ENCODE measurements at regions not wholly inside any gene's neighbourhood (a gene's known extent, or its start where the extent isn't known, plus 50 kb on each side); places are given as distances from the start of the nearest gene placed in this dataset.

DNA sequence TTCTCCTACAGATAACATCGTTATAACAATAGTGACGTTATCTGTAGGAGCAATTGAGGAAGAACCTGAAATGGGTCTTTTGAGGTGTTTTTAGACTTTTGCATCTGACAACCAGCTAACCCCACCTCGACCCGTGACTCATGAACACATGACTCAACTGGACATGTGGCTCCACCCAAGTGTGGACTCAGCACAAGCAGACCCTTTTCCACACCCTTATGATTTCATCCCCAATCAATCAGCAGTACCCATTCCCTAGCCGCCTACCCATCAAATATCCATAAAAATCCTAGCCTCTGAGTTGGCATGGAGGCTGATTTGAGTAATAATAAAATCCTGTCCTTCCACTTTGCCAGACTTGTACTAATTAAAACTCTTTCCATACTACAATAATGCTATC is 255.4 kb downstream of the ARPP21 start:
- no peak overlapping the region for H3K9ac ChIP-seq (ENCODE audit: insufficient read depth in 1 of 2, low read length in 2 of 2)
- ATAC-seq (ENCODE audit: insufficient read depth, low FRiP score) (no peak), DNase-seq (no peak)
- TF ChIP-seq, protein P1, sequence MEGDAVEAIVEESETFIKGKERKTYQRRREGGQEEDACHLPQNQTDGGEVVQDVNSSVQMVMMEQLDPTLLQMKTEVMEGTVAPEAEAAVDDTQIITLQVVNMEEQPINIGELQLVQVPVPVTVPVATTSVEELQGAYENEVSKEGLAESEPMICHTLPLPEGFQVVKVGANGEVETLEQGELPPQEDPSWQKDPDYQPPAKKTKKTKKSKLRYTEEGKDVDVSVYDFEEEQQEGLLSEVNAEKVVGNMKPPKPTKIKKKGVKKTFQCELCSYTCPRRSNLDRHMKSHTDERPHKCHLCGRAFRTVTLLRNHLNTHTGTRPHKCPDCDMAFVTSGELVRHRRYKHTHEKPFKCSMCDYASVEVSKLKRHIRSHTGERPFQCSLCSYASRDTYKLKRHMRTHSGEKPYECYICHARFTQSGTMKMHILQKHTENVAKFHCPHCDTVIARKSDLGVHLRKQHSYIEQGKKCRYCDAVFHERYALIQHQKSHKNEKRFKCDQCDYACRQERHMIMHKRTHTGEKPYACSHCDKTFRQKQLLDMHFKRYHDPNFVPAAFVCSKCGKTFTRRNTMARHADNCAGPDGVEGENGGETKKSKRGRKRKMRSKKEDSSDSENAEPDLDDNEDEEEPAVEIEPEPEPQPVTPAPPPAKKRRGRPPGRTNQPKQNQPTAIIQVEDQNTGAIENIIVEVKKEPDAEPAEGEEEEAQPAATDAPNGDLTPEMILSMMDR (IDR thresholded peaks at IDR 0.05; ENCODE audit: control extremely low read depth, extremely low read depth), result no peak
- WGBS, 2 donors, result 88 to 90% methylated on average over 5 of the region's 5 CpGs
- no peaks in the 10 kb centered on the region for H3K27me3 ChIP-seq (ENCODE audit: control insufficient read depth in 3 of 3, insufficient read depth in 3 of 3, low read length in 2 of 3)
- no peaks in the 10 kb centered on the region for H3K9me3 ChIP-seq (ENCODE audit: control insufficient read depth in 4 of 4, insufficient read depth in 3 of 4, low read length in 3 of 4)
- H3K4me3 ChIP-seq, result no peak overlapping the region
- H3K27ac ChIP-seq (ENCODE audit: low read depth in 1 of 2, low read length in 1 of 2), result no peak overlapping the region
- no peaks in the 10 kb centered on the region for H3K4me1 ChIP-seq (ENCODE audit: control insufficient read depth in 5 of 5, insufficient read depth in 5 of 5, low read length in 5 of 5)
- no peaks in the 10 kb centered on the region for H3K36me3 ChIP-seq (ENCODE audit: control insufficient read depth in 4 of 4, insufficient read depth in 4 of 4, low read length in 4 of 4)

DNA sequence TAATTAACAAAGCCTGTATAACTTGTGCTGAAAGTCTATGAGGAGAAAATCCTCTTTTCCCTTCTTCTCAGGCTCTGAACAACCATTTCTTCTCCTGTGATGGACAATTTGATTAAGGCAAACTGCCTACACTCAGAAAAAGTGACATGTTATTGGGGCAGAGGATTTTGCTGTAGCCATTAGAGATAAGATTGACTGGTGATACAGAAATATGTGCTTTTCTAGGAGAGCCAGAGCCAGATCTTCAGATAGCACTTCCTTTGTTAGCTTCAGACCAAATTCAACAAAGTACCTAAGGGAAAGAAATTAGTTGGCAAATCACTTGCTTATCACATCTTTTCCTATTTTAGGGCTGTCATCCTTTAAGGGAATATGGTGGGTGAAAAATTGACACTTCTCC is 259.9 kb downstream of the ARPP21 start:
- Histone ChIP-seq H3K9ac (ENCODE audit: insufficient read depth in 1 of 2, low read length in 2 of 2) (no peak overlapping the region), H3K9me3 (ENCODE audit: control insufficient read depth in 4 of 4, insufficient read depth in 3 of 4, low read length in 3 of 4) (no peaks in the 10 kb centered on the region), H3K4me3 (no peak overlapping the region), H3K27me3 (ENCODE audit: control insufficient read depth in 3 of 3, insufficient read depth in 3 of 3, low read length in 2 of 3) (no peaks in the 10 kb centered on the region), H3K27ac (ENCODE audit: low read depth in 1 of 2, low read length in 1 of 2) (no peak overlapping the region), H3K4me1 (ENCODE audit: control insufficient read depth in 5 of 5, insufficient read depth in 5 of 5, low read length in 5 of 5) (no peaks in the 10 kb centered on the region), H3K36me3 (ENCODE audit: control insufficient read depth in 4 of 4, insufficient read depth in 4 of 4, low read length in 4 of 4) (no peaks in the 10 kb centered on the region)
- no peak for DNase-seq
- ATAC-seq (ENCODE audit: insufficient read depth, low FRiP score), result no peak
- TF ChIP-seq, protein P1 (IDR thresholded peaks at IDR 0.05; ENCODE audit: control extremely low read depth, extremely low read depth), result no peak

DNA sequence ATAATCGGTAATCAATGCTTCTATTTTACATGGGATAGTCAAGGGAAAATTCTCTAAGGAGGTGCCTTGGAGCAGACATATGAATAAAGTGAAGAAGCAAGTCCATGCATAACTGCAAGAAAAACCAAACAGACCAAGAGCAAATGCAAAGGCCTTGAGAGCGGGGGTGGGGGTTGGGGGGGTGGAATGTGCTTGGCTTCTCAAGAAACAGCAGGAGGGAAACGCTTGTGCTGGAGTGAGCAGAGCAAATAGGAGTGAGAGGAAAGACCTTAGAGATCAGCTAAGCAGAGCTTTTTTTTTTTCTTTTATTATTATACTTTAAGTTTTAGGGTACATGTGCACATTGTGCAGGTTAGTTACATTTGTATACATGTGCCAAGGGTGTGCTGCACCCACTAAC is 260.8 kb downstream of the ARPP21 start:
- Histone ChIP-seq H3K9ac (ENCODE audit: insufficient read depth in 1 of 2, low read length in 2 of 2) (no peak overlapping the region), H3K27ac (ENCODE audit: low read depth in 1 of 2, low read length in 1 of 2) (no peak overlapping the region), H3K9me3 (ENCODE audit: control insufficient read depth in 4 of 4, insufficient read depth in 3 of 4, low read length in 3 of 4) (no peaks in the 10 kb centered on the region), H3K4me1 (ENCODE audit: control insufficient read depth in 5 of 5, insufficient read depth in 5 of 5, low read length in 5 of 5) (no peaks in the 10 kb centered on the region), H3K4me3 (no peak overlapping the region), H3K27me3 (ENCODE audit: control insufficient read depth in 3 of 3, insufficient read depth in 3 of 3, low read length in 2 of 3) (no peaks in the 10 kb centered on the region), H3K36me3 (ENCODE audit: control insufficient read depth in 4 of 4, insufficient read depth in 4 of 4, low read length in 4 of 4) (no peaks in the 10 kb centered on the region)
- TF ChIP-seq, protein P1 (IDR thresholded peaks at IDR 0.05; ENCODE audit: control extremely low read depth, extremely low read depth), result no peak
- WGBS, 2 donors, result 74 to 75% methylated on average over 3 of the region's 3 CpGs
- ATAC-seq (ENCODE audit: insufficient read depth, low FRiP score), result no peak
- DNase-seq, result peak in 1 of 3 donors; percentile 9

Data from lung (tissue), 11 donors.